GM19395 (cell line): ENCODE measurements at regions not wholly inside any gene's neighbourhood (a gene's known extent, or its start where the extent isn't known, plus 50 kb on each side); places are given as distances from the start of the nearest gene placed in this dataset.
"Not testable (repeated sequence)": the region's sequence is repeated elsewhere in the genome, so short reads cannot be mapped to it uniquely, and the experiment has no call there.

Source experiments
- ATAC-seq: cut with Tn5 transposase; IDR thresholded peaks from one replicate; pipeline ENCODE4 v1.9.1; 2021; ENCODE audit warnings: mild to moderate bottlenecking, moderate library complexity; ENCODE audit not compliant: unreplicated experiment

DNA sequence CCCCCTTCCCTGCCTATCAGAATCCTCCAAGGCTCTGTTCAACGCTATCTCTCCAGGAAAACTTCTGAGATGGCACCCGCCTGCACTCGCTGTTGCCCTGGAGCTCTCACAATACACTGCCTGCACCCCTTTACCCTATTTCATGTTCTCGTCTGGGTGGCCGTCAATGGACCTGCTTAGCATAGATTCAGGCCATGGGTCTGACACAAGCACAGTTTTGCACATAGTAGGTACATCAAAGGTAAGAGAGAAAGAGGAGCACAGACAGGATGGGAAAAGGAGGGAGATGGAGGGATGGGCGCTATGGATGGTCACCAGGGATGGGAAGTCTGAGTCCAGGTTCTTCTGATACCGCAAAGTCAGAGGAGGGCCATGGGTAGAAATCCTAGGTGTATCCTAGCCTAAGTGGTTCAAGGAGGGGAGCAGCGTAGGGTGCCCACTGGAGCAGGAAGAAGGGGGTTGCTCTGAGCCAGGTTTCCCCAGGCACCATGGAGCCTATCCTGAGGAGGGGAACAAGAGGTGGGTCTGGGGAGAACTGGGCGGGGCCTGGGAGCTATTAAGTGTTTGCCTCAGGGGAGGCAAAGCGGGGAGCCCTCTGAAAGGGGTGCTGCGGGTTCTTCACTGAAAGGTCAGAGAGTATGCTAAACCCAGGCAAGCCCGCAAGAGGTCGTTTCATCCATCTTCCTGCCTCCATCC is 89.3 kb downstream of the MRPL14 start:
- no peak for ATAC-seq

DNA sequence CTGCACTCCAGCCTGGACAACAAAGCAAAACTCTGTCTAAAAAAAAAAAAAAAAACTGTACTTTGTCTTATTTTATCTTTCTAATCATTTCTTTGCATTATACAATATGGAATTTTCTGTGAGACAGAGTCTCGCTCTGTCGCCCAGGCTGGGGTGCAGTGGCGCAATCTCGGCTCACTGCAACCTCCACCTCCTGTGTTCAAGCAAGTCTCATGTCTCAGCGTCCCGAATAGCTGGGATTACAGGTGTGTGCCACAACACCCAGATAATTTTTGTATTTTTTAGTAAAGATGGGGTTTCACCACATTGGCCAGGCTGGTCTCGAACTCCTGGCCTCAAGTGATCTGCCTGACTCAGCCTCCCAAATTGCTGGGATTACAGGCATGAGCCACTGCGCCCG is 90.0 kb downstream of the MRPL14 start:
- not testable (repeated sequence) for ATAC-seq

DNA sequence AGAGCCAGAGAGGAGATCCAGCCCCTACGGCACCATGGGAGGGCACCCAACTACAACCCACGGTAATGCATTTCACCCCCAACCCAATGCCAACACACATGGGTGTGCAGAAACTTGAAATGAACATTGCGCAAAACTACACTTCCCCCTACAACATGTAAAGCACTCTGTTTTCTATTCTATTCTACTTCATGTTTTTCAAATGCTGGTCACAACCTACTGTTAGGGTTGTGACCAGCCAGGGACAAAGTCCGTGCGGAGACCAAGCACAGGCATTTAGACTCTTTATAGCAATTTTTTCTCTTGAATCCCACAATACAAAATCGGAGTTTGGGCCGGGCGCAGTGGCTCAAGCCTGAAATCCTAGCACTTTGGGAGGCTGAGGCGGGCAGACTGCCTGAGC is 90.6 kb downstream of the MRPL14 start:
- no peak for ATAC-seq

DNA sequence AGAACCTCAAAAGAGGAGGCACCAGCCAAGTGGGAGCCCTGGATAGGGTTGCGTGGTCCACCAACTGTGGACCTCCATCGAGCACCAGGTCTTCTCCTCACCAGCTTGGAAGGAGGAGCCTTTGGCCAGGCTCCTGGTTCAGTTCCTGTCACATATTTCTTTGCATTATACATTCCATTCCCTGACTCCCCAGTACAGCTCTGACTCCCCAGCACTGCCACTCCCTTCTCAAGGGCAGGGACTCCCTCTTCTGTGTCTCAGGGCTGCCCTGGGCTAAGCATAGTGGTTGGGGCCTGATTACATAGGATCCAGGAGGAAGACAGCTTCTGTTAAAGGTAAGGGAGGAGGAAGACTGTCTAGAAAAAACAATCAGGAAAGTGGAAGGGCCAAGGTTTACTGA is 91.1 kb downstream of the MRPL14 start:
- ATAC-seq: no peak

DNA sequence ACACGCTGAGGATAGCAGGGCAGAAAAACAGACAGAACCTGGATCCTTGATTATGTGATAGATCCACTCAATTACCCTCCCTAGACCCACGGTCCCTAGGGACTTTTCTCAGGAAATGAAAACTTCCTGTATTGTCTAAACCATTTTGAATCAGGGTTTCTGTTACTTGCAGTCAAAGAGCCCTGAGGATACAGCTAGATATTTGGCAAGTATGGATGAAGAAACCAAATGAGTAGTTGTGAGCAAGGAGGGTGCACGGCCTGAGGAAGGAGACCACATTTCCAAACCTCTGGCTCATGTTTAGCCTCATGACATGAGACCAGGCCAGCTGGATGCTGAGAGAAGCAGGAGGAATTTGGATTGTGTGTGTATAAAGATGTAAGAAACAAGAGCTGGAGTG is 91.6 kb downstream of the MRPL14 start:
- ATAC-seq: no peak

DNA sequence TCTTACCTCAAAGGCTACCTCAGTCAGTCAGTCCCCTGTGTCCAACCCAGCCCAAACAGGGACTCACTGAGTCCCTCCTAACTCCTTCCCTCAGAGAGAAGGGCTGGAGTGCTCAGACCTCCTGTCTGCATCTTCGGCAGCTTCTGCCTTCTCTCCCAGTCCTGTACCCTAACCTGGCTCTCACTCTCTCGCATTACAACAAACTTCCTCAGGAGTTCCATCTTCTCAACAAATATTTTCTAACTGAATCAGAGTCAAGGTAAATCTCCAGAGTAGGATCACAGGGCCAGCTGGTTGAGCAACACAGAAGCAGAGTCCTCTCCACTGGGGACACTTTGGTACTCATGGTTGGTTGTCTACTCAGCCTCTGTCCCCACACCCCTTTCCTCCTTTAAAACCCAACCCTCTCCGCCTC is 92.3 kb downstream of the MRPL14 start:
- no peak for ATAC-seq

DNA sequence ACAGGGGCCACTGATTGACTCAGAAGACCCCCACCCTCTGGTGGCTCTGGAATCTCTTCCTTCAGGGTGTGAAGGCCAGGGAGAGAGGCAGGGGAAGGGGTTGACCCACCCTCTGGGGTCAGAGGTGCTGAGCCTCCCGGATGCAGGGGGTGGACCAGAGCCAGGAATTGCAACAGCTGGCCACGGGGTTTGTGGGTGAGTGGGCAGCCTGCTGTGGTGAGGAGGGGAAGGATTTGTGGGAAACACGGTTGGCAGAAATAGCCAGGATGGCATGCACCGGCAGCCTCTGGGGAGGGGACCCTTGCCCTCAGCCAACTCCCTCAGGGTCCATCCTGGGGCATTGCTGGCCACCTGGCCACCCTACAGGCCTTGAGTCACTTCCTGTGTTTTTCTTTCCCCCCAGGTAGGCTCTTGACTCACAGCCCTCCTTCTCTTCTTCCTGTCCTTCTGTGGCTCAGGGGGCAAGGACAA is 92.8 kb downstream of the MRPL14 start:
- ATAC-seq: no peak

DNA sequence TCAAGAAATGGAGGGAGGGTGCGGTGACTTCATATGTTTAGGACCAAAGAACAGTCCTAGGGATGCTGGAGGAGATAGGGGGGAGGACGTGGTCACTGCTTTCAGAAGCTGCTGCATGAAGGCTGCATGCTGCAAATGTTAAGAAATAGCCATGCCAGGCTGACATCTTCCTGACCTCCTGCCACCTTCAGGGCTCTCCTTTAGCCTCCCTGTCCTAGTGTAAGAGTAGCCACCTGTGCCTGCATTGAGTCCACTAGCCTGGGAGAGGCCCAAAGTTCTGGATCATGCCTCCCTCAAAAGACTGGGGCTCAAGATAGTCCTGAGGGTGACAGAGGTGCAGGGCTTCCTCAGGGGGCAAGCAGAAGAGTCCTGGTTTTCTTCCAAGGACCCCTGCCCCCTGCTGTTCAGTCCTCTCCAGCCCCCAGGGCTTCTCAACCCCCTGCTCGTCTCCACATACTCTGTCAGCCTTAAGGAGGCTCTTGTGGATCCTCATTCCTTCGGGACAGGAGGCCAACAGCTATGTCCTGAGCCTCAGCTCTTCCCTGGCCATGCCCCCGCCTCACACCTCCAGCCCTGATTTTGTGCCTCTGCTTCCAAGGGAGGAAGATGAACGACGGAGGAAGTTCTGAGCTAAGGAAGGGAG is 96.3 kb downstream of the MRPL14 start:
- no peak for ATAC-seq

DNA sequence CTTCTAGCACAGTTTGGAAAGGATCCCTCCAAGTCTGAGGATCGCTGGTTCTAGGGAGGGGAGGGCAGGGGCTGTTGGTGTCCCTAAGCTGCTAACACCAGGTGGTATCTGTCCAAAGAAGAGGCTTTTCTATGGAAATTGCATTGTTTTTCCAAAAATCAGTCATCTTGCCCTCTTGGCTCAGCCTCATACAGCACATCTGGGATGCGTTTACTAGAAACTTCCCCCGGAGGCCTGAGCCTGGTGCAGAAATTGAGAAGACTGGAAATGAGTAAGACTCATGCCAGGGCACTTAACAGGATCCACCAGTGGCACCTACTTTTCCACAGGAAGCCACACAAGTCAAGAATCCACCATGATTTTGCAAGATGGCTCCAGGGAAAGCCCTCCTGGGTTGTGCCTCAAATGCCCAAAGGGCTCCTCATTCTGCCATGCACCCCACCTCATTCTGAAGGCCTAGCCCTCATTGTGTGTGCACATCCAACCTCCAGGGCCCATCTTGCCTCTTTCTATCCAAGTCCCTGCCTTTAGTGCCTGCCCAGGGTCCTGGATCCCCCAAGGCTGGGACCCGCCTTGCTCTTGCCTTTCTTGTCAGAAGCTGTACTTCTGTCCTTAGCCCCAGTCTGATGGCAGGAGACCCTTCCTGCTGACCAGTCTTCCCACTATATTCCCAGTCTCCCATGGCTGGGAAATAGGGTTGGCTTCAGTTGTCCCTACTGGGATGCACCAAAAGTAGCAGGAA is 97.6 kb downstream of the MRPL14 start:
- no peak for ATAC-seq

DNA sequence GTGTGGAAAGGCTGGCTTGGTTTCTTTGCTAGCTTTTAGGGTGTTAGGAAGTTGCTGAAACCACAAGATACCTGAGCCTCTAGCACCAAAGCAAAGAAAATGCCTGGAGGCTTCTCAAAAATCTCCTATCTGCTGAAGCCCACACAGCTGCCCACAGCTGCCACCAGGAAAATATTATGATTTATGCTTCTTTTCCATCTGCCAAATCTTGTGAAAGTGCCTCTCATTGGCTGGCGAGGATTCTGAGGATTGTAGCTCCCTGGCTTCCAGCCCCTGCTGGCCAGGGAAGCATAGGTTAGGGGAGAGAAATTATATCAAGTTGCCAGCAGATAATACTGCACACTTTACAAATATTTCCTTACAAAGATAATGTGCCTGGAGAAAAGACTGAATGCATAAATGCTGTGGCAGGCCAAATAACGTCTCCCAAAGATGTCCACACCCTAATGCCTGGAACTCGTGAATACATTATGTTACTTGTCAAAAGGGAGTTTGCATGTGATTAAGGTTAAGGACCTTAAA is 98.4 kb downstream of the MRPL14 start:
- no peak for ATAC-seq

DNA sequence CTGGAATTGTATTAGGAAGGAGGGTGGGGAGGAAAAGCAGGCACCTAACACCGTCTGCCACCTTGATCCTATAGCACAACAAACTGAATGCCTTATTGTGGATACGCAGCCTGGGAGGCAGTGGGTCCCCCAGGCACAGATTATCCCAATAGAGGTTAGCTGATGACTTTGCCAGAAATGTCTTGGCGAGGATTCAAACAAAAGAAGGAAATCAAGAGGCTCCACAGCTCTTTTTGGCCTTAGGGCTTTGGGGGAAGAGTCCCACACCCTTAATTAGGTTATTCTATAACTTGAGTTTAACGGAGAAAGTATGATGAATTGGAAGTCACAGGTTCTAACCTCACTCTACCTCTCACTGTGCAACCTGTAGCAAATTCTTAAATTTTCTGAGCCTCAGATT is 102.0 kb downstream of the MRPL14 start:
- ATAC-seq: no peak

DNA sequence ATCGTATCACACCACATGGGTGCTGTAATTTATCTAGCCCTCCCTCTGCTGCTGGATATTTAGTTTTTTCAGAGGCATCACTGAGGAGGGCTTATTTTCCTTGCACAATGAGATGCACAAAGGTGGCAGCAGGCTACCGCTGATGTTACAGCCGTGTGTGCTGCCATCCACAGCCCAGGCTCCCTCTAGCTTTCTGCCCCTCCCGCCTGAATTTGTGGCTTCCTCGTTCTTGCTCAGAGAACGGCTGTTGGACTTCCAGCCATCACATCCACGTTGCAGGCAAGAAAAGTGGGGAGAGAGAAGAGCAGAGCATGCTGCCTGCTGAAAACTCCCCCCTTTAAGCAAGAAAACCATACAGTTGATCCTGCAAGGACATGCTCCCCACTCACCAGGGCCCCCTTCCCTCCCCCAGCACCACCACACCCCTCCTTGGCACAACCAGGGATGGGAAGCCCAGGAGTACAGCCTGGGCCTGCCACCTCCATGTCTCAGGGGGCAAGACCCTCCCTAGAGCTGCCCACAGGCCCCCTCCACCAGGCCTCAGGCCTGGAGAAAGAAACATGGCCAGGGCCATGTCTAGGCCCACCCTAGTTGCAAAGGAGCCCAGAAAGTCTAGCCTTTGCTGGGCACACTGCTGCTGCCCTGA is 102.6 kb downstream of the MRPL14 start:
- ATAC-seq: no peak

DNA sequence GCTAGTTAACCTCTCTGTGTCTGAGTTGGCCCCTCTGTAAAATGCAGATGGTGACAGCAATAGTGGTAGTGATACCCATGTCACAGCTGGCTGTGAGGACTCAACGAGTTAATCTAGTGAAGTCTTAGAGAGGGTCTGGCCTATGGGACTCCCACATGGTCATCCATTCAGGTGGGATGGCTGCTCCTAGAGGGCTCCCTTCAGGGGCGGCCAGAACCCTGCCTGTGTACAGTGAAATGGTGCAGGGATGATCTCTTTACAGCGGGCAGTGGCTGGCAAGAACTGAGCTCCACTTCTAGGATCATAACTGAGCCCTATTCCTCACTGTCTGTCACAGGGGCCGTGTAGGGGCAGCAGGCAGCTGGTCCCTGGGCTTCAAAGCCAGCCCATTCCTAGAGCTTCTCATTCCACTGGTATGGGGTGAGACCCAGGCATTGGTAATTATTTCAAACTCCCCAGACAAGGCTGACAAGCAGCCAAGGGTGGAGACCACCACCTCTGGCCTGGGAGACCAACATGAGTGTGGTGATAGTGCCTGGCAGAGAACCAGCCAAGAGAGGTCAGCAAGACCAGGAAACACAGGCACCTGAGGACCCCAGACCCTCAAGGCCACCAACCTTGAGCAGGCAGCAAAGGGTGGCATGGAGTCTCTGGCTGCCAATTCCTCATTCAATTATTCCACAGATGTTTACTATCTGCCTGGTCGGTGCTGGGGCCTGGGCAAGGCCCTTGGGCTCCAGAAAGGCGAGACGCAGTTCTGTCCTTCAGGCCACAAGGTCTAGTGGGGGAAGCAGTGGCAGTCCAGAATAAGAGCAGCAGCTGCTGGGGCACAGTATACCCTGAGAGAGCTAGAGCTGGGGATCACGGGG is 103.4 kb downstream of the MRPL14 start:
- no peak for ATAC-seq

DNA sequence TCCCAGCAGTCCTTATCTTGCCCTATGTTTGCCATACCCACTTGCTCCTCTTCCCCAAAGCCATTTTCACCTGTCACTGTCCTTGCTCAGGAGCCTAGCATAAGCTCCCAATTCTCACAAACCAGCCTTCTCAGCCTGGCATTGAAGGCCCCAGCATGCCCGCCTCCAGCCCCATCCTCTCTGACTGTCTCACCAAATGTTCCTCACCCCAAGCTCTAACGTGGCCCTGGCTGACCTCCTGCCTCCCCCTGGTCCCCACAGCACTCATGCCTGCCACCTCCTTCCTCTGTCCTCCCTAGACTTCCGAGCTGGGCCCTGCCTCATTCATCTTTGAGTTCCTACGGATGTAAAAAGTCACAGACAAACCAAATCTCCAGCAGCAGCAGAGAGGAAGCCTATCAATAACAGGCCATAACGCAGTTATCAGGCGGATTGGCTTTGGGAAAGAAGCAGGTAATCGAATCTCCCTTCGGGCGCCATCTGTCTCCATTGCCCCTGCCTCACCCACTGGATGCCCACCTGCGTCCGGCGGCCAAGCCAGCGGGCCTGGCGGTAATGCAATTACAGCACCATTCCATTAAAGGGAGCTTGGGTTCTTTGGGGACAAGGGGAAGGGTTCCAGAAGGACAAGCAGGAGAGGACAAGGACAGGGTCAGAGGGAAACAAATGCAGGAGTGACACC is 104.4 kb downstream of the MRPL14 start:
- no peak for ATAC-seq

DNA sequence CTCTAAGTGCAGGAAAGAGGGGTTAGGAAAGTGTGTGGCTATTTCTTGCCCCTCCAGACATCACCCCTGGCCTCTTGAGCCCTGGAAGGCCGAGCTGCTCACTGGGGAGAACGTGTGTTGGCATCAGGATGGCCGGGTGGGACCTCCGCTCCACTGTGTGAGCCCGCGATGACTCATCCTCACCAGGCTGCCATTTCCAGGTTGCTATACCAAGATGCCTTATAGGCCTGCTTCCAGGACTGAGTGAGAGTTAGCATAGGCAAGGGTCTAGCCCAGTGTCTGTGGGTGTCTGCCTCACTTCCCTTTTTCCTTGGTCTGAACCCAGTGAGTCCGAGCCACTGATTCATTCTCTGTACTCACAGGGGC is 105.0 kb downstream of the MRPL14 start:
- ATAC-seq: no peak

DNA sequence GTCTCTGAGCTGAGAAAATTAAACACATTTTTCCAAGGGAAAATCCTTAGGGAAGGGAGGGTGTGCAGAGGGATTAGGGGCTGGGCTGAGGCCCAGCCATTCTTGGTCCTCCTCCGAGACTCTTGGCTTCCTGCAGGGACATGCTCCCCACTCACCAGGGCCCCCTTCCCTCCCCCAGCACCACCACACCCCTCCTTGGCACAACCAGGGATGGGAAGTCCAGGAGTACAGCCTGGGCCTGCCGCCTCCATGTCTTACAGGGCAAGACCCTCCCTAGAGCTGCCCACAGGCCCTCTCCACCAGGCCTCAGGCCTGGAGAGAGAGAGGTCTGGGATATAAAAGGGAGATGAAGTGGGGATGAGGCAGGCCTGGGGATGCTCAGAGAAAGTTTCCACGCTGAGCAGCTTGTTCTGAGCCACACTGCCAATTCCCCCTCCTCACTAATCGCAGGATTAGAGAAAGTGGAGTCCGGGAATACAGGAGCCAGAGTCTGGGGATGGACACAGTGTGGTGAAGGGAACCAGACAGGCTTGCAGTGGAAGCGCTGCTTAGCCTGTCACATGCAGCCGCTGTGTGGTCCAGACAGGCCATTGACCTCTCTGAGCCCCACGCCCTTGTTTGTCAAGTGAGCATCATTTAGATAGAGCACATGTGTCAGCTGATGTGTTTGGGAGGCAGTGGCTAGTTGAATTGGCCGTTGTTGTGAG is 105.5 kb downstream of the MRPL14 start:
- ATAC-seq: no peak

DNA sequence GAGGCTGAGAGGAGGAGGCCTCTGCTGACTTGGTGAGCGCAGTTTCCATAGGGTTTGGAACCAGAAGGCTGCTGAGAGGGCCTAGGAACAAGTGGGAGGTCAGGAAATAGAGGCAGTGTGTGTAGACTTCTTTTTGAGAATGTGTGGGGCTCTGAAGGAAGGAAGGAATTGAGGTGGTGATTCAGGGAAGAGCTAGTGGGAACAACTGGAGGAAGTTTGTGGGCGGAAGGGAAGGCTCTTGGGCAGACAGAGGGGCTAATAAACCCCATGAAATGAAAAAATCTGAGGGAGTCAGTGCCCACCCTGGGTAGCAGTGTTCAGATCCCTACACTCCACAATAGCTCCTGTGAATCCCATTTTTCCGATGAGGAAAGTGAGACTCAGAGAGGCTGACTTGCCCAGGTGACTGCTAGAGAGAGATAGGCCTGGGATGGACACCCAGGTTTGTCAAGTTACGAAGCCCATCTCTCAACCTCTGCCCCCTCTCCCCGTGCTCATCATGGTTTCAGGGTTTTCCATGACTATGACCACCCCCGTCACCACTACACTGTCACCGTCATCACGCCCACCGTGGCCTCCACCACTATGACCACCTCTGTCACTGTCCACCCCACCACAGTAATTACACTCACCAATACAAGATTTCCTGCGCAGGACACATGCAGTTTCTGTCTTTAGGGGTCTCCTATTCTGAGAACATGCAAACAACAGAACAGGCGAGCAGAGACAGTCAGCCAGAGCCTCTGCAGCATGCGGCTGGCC is 106.4 kb downstream of the MRPL14 start:
- ATAC-seq: no peak

DNA sequence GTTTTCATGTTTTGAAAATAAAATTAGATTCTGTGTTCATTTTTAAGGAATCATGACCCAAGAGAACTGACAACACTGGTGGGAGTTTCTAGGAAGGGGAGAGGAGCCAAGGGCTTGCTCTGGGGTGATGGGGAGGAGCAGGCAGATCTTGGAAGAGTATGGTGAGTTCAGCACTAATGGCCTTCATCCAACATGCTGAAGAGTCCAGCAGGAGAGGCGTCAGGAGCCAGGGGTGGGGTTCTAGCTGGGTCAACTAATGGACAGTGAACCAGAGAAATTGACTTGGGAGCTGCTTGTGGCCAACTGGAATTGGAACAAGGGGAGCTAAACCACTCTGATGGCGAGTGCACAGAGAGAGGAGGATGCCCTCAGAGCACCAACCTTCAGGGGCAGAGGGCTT is 107.1 kb downstream of the MRPL14 start:
- no peak for ATAC-seq
